ENCODE measurements at regions not wholly inside any gene's neighbourhood (a gene's known extent, or its start where the extent isn't known, plus 50 kb on each side); places are given as distances from the start of the nearest gene placed in this dataset.
"Not testable (repeated sequence)": the region's sequence is repeated elsewhere in the genome, so short reads cannot be mapped to it uniquely, and the experiment has no call there.

DNA sequence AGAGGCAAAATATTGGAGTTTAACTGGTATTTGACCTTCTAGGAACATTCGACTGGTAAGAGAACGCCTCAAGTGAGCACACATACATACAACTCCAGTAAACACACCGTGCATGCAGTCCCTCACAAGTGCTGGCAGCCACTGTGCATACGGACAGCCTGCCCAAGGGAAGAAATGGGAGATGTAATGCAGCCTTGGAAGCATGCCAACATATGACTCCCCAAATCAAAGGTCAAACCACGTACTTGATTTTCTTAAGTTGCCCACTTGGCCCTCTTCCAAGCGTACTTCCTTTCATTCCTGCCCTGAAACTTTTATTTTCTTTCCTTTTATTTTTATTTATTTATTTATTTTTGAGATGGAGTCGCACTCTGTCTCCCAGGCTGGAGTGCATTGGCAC lies 206.6 kb downstream of the SPRY1 start:
- peaks cover 38% of the 10 kb centered on the region for H3K4me1 Mint-ChIP-seq
- ChIA-PET POLR2A (no interaction called here), CTCF (no interaction called here)
- H3K27me3 Mint-ChIP-seq (ENCODE audit: low read depth): no peaks in the 10 kb centered on the region; the same call in 1 of the 2 replicates
- ATAC-seq (no peak), DNase-seq (ENCODE audit: low spot score) (no peak)
- no peaks in the 10 kb centered on the region for H3K36me3 Mint-ChIP-seq
- H3K4me3 Mint-ChIP-seq: no peak overlapping the region
- peaks cover 7% of the 10 kb centered on the region; the same call in 1 of the 2 replicates for H3K9me3 Mint-ChIP-seq
- TF ChIP-seq ATF1 (CRISPR knock-in tag; IDR thresholded peaks at IDR 0.05): no peak
- no peak for TF ChIP-seq ZNF317 (CRISPR knock-in tag; IDR thresholded peaks at IDR 0.05; ENCODE audit: borderline replicate concordance, low read depth)
- no peak for TF ChIP-seq TCF7 (CRISPR knock-in tag; IDR thresholded peaks at IDR 0.05; ENCODE audit: low read depth)
- TF ChIP-seq ETV6 (CRISPR knock-in tag; IDR thresholded peaks at IDR 0.05): no peak
- TF ChIP-seq PRRX2 (CRISPR knock-in tag; IDR thresholded peaks at IDR 0.05): no peak
- no peak for TF ChIP-seq EMX1 (CRISPR knock-in tag; IDR thresholded peaks at IDR 0.05)
- no peak overlapping the region for H3K27ac Mint-ChIP-seq

DNA sequence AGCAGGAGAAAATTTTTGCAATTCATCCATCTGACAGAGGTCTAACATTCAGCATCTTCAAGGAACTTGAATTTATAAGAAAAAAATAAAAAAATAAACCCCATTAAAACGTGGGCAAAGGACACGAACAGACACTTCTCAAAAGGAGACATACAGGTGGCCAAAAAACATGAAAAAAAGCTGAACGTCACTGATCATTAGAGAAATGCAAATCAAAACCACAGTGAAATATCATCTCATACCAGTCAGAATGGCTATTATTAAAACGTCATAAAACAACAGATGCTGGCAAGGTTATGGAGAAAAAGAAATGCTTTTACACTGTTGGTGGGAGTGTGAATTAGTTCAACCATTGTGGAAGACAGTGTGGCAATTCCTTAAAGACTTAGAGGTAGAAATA lies 209.2 kb downstream of the SPRY1 start:
- H3K36me3 Mint-ChIP-seq; H3K27ac Mint-ChIP-seq; H3K4me3 Mint-ChIP-seq; H3K27me3 Mint-ChIP-seq (ENCODE audit: low read depth); CTCF ChIA-PET; H3K9me3 Mint-ChIP-seq; ATAC-seq; POLR2A ChIA-PET; DNase-seq (ENCODE audit: low spot score): not testable (repeated sequence)
- peaks cover 11% of the 10 kb centered on the region for H3K4me1 Mint-ChIP-seq

DNA sequence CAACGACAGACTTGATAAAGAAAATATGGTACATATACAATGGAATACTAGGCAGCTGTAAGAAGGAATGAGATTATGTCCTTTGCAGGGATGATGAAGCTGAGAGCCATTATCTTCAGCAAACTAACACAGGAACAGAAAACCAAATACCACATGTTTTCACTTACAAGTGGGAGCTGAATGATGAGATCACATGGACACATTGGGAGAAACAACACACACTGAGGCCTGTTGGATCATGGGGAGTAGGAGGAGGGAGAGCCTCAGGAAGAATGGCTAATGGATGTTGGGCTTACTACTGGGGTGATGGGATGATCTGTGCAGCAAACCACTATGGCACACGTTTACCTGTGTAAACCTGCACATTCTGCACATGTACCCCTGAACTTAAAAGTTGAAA lies 209.7 kb downstream of the SPRY1 start:
- H3K4me1 Mint-ChIP-seq: peaks cover 6% of the 10 kb centered on the region
- H3K27me3 Mint-ChIP-seq (ENCODE audit: low read depth): no peaks in the 10 kb centered on the region; the same call in 1 of the 2 replicates
- no peak for ATAC-seq
- DNase-seq (ENCODE audit: low spot score): no peak
- no peak for TF ChIP-seq SOX15 (CRISPR knock-in tag; IDR thresholded peaks at IDR 0.05)
- TF ChIP-seq, protein P1, sequence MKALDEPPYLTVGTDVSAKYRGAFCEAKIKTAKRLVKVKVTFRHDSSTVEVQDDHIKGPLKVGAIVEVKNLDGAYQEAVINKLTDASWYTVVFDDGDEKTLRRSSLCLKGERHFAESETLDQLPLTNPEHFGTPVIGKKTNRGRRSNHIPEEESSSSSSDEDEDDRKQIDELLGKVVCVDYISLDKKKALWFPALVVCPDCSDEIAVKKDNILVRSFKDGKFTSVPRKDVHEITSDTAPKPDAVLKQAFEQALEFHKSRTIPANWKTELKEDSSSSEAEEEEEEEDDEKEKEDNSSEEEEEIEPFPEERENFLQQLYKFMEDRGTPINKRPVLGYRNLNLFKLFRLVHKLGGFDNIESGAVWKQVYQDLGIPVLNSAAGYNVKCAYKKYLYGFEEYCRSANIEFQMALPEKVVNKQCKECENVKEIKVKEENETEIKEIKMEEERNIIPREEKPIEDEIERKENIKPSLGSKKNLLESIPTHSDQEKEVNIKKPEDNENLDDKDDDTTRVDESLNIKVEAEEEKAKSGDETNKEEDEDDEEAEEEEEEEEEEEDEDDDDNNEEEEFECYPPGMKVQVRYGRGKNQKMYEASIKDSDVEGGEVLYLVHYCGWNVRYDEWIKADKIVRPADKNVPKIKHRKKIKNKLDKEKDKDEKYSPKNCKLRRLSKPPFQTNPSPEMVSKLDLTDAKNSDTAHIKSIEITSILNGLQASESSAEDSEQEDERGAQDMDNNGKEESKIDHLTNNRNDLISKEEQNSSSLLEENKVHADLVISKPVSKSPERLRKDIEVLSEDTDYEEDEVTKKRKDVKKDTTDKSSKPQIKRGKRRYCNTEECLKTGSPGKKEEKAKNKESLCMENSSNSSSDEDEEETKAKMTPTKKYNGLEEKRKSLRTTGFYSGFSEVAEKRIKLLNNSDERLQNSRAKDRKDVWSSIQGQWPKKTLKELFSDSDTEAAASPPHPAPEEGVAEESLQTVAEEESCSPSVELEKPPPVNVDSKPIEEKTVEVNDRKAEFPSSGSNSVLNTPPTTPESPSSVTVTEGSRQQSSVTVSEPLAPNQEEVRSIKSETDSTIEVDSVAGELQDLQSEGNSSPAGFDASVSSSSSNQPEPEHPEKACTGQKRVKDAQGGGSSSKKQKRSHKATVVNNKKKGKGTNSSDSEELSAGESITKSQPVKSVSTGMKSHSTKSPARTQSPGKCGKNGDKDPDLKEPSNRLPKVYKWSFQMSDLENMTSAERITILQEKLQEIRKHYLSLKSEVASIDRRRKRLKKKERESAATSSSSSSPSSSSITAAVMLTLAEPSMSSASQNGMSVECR (CRISPR knock-in tag; IDR thresholded peaks at IDR 0.05; ENCODE audit: borderline replicate concordance): no peak
- TF ChIP-seq, protein P2, sequence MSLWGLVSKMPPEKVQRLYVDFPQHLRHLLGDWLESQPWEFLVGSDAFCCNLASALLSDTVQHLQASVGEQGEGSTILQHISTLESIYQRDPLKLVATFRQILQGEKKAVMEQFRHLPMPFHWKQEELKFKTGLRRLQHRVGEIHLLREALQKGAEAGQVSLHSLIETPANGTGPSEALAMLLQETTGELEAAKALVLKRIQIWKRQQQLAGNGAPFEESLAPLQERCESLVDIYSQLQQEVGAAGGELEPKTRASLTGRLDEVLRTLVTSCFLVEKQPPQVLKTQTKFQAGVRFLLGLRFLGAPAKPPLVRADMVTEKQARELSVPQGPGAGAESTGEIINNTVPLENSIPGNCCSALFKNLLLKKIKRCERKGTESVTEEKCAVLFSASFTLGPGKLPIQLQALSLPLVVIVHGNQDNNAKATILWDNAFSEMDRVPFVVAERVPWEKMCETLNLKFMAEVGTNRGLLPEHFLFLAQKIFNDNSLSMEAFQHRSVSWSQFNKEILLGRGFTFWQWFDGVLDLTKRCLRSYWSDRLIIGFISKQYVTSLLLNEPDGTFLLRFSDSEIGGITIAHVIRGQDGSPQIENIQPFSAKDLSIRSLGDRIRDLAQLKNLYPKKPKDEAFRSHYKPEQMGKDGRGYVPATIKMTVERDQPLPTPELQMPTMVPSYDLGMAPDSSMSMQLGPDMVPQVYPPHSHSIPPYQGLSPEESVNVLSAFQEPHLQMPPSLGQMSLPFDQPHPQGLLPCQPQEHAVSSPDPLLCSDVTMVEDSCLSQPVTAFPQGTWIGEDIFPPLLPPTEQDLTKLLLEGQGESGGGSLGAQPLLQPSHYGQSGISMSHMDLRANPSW (CRISPR knock-in tag; conservative IDR thresholded peaks at IDR 0.05; ENCODE audit: low read depth): no peak
- TF ChIP-seq IRF2 (CRISPR knock-in tag; IDR thresholded peaks at IDR 0.05; ENCODE audit: borderline replicate concordance, low read depth): no peak
- TF ChIP-seq NFATC4 (CRISPR knock-in tag; IDR thresholded peaks at IDR 0.05): no peak
- TF ChIP-seq, protein P3, sequence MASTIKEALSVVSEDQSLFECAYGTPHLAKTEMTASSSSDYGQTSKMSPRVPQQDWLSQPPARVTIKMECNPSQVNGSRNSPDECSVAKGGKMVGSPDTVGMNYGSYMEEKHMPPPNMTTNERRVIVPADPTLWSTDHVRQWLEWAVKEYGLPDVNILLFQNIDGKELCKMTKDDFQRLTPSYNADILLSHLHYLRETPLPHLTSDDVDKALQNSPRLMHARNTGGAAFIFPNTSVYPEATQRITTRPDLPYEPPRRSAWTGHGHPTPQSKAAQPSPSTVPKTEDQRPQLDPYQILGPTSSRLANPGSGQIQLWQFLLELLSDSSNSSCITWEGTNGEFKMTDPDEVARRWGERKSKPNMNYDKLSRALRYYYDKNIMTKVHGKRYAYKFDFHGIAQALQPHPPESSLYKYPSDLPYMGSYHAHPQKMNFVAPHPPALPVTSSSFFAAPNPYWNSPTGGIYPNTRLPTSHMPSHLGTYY (CRISPR knock-in tag; IDR thresholded peaks at IDR 0.05): no peak
- ChIA-PET POLR2A (no interaction called here), CTCF (no interaction called here)
- no peak overlapping the region for H3K27ac Mint-ChIP-seq
- no peak overlapping the region for H3K4me3 Mint-ChIP-seq
- peaks cover 7% of the 10 kb centered on the region; the same call in 1 of the 2 replicates for H3K9me3 Mint-ChIP-seq
- H3K36me3 Mint-ChIP-seq: no peaks in the 10 kb centered on the region

Data from WTC11 (cell line).